ENCODE measurements at regions not wholly inside any gene's neighbourhood (a gene's known extent, or its start where the extent isn't known, plus 50 kb on each side); places are given as distances from the start of the nearest gene placed in this dataset.

- H3K27me3 ChIP-seq (ENCODE audit: insufficient read depth), result peaks cover 71% of the 10 kb centered on the region
- H3K9me3 Mint-ChIP-seq, result no peaks in the 10 kb centered on the region
- DNase-seq (ENCODE audit: low spot score) (no peak), ATAC-seq (no peak)
- no peaks in the 10 kb centered on the region for H3K36me3 Mint-ChIP-seq (ENCODE audit: low read depth)
- peaks cover 4% of the 10 kb centered on the region; the same call in 1 of the 2 replicates for H4K20me1 ChIP-seq (replicated peaks; ENCODE audit: insufficient read depth)
- no peak overlapping the region for H3K27ac Mint-ChIP-seq
- peaks cover 2% of the 10 kb centered on the region; the same call in 2 of the 3 replicates for H3K4me1 Mint-ChIP-seq
- no peaks in the 10 kb centered on the region for H3F3A ChIP-seq (replicated peaks; ENCODE audit: low read depth)
- no peak overlapping the region for H2AFZ ChIP-seq
- no peaks in the 10 kb centered on the region for H3K79me2 ChIP-seq (replicated peaks; ENCODE audit: insufficient read depth)
- no peak for TF ChIP-seq NANOG (IDR thresholded peaks at IDR 0.05; ENCODE audit: borderline replicate concordance)
- TF ChIP-seq ETS1 (IDR thresholded peaks at IDR 0.05), result no peak
- TF ChIP-seq JUNB (IDR thresholded peaks at IDR 0.05; ENCODE audit: unreplicated experiment), result no peak
- no peak for TF ChIP-seq EZH2 (IDR thresholded peaks at IDR 0.05; ENCODE audit: low read depth, unreplicated experiment)
- TF ChIP-seq POLR2AphosphoS5 (IDR thresholded peaks at IDR 0.05; ENCODE audit: low read depth), result no peak
- TF ChIP-seq CTCF (conservative IDR thresholded peaks at IDR 0.05; ENCODE audit: low read depth in 2 of 2), result no peak
- TF ChIP-seq STAT1 (IDR thresholded peaks at IDR 0.05; ENCODE audit: unreplicated experiment), result no peak
- no peak for TF ChIP-seq CREB1 (CRISPR knock-in tag; IDR thresholded peaks at IDR 0.05; ENCODE audit: low read depth)
- TF ChIP-seq EZH2phosphoT487 (IDR thresholded peaks at IDR 0.05; ENCODE audit: unreplicated experiment), result no peak
- no peak for TF ChIP-seq ZNF114 (CRISPR knock-in tag; IDR thresholded peaks at IDR 0.05)
- no peak for TF ChIP-seq ZNF331 (CRISPR knock-in tag; IDR thresholded peaks at IDR 0.05; ENCODE audit: low read depth)
- no peak for TF ChIP-seq ZNF462 (CRISPR knock-in tag; IDR thresholded peaks at IDR 0.05)
- TF ChIP-seq REST (IDR thresholded peaks at IDR 0.05; ENCODE audit: unreplicated experiment), result no peak
- no peaks in the 10 kb centered on the region for H3K4me1 ChIP-seq (ENCODE audit: insufficient read depth)
- no peak overlapping the region for H3K4me2 ChIP-seq
- H3K9me2 ChIP-seq (ENCODE audit: insufficient read depth), result no peaks in the 10 kb centered on the region
- no peaks in the 10 kb centered on the region for H3K36me3 ChIP-seq (ENCODE audit: insufficient read depth)
- peaks cover 9% of the 10 kb centered on the region for H3K27me3 Mint-ChIP-seq (ENCODE audit: insufficient read depth, low read depth, poor library complexity)
- no peak overlapping the region for H3K27ac ChIP-seq (ENCODE audit: low read depth)
- H3K4me3 ChIP-seq, result no peak overlapping the region
- H3K4me3 Mint-ChIP-seq, result no peak overlapping the region
Measured at GRCh38 chr6:95230071-95230740, 347.1 kb upstream of the MANEA start.

Measured in GM23338 (cell line).